Brain microvascular endothelial cell (primary cell): ENCODE measurements at regions not wholly inside any gene's neighbourhood (a gene's known extent, or its start where the extent isn't known, plus 50 kb on each side); places are given as distances from the start of the nearest gene placed in this dataset.

Experiments
- DNase-seq: peaks from one replicate; pipeline ENCODE4 v3.0.0-alpha.2; 2020
- H3K27ac ChIP-seq: fragments of 250-450 bp; sonication (Bioruptor Pico); 2 replicates; pipeline ENCODE4 v1.5.1; 2020; ENCODE audit warnings: mild to moderate bottlenecking, moderate library complexity
- H3K27me3 ChIP-seq: fragments of 250-450 bp; sonication (Bioruptor Pico); replicated peaks from 2 replicates; pipeline ENCODE4 v1.5.1; 2020; ENCODE audit warnings: mild to moderate bottlenecking
- H3K36me3 ChIP-seq: fragments of 250-450 bp; sonication (Bioruptor Pico); replicated peaks from 2 replicates; pipeline ENCODE4 v1.5.1; 2020; ENCODE audit warnings: mild to moderate bottlenecking
- H3K4me3 ChIP-seq: 2 replicates; pipeline ENCODE4 v1.5.1; 2011; ENCODE audit warnings: low read depth, mild to moderate bottlenecking, control low read depth, low read length, moderate library complexity
- in situ Hi-C: cut with HindIII; loops from 2 replicates; pipeline ENCODE4 v1.10.0; 2017; ENCODE audit warnings: low sequenced_read_pairs, low pct_ligation_motif_present
- TF ChIP-seq, protein P1 (sequence below): IDR thresholded peaks from 2 replicates; pipeline ENCODE4 v1.5.1; 2011; ENCODE audit warnings: low read depth, mild to moderate bottlenecking, moderate library complexity, low read length, control low read depth, inconsistent platforms; ENCODE audit errors: missing control alignments

DNA sequence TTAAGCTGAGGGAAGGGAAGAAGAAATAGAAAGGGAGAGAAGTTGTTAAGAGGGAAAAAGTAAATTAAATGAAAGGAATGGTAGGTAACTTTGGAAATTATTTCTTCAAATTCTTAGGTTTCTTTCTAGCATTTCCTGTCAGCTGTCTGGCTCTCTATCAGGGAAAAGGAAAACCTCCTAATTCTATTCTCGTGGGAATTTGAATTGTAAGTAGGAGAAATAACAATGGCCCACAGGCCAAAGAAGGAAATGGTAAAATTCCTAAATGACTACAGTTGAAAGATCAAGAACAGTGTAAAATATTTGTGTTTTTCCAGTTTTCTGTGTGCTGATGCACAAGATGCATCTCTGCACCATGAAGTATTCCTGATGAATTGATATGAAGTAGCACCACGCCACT, 173.0 kb downstream of the IBTK start:
- in situ Hi-C loops: no loop called here
- no peaks in the 10 kb centered on the region for H3K36me3 ChIP-seq
- DNase-seq: no peak
- TF ChIP-seq, protein P1, sequence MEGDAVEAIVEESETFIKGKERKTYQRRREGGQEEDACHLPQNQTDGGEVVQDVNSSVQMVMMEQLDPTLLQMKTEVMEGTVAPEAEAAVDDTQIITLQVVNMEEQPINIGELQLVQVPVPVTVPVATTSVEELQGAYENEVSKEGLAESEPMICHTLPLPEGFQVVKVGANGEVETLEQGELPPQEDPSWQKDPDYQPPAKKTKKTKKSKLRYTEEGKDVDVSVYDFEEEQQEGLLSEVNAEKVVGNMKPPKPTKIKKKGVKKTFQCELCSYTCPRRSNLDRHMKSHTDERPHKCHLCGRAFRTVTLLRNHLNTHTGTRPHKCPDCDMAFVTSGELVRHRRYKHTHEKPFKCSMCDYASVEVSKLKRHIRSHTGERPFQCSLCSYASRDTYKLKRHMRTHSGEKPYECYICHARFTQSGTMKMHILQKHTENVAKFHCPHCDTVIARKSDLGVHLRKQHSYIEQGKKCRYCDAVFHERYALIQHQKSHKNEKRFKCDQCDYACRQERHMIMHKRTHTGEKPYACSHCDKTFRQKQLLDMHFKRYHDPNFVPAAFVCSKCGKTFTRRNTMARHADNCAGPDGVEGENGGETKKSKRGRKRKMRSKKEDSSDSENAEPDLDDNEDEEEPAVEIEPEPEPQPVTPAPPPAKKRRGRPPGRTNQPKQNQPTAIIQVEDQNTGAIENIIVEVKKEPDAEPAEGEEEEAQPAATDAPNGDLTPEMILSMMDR: no peak
- H3K27ac ChIP-seq: no peak overlapping the region
- H3K4me3 ChIP-seq: no peak overlapping the region
- H3K27me3 ChIP-seq: no peaks in the 10 kb centered on the region

DNA sequence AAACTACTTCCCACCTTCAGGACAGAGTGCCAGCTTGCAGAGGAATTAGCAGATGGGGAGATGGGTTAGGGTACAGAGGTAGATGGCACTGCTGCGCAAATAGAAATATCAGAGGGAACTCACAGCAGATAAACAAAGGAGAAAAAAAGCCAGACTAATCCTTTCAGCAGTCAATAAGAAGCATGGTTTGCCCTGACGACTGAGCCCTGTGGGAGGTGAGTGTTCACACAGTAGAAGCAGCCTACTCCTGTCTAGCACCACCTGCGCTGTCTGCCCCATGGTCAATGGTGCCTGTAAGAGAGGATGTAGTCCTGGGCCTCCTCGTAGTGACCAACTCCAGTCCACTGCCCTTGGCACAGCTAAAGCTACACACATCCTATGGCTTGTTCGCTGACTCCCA, 174.1 kb downstream of the IBTK start:
- TF ChIP-seq, protein P1: no peak
- no peaks in the 10 kb centered on the region for H3K27me3 ChIP-seq
- H3K36me3 ChIP-seq: no peaks in the 10 kb centered on the region
- H3K27ac ChIP-seq: no peak overlapping the region
- in situ Hi-C loops: no loop called here
- no peak overlapping the region for H3K4me3 ChIP-seq
- no peak for DNase-seq

DNA sequence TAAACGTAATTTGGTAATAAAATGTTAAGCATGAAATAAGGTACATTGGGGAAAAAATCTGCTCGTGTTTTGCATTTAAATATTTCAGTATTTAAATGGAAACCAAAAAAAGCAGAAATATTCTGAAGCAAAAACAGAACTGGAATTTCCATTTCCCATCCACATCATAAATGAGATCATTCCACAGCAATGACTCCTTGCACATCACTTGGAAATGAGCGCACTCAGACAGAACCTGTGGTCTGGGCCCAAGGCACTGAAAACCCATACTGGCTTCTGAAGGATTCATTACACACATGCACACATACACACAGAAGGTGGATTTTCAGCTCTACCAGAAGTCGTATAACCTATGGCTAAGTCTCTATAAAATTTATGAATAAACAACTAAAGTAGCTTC, 174.8 kb downstream of the IBTK start:
- H3K36me3 ChIP-seq: no peaks in the 10 kb centered on the region
- TF ChIP-seq, protein P1: no peak
- H3K4me3 ChIP-seq: no peak overlapping the region
- no peaks in the 10 kb centered on the region for H3K27me3 ChIP-seq
- in situ Hi-C loops: no loop called here
- peak overlapping the region; percentile 30 for H3K27ac ChIP-seq
- peak; percentile 82 for DNase-seq

DNA sequence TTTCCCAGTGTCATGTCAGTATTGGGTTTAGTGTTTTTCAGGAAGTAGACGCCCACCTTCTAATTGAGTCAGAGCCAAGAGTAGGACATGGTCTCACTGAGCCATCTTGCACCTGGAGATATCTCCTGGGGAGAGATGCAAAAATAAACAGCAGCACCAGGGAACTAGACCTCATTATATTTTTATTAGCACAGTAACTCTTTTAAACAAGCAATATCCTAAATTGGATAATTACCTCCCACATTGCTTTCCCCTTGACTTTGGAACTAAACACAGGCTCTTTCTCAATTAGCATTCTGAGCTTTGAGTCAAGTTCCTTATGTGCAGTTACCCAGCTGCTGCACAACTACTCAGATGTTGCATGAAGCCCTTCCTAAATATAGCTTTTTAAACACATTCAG, 175.4 kb downstream of the IBTK start:
- no peaks in the 10 kb centered on the region for H3K27me3 ChIP-seq
- no peak overlapping the region for H3K4me3 ChIP-seq
- H3K36me3 ChIP-seq: no peaks in the 10 kb centered on the region
- TF ChIP-seq, protein P1: no peak
- H3K27ac ChIP-seq: peak overlapping the region; percentile 30
- DNase-seq: peak; percentile 17
- in situ Hi-C loops: no loop called here

DNA sequence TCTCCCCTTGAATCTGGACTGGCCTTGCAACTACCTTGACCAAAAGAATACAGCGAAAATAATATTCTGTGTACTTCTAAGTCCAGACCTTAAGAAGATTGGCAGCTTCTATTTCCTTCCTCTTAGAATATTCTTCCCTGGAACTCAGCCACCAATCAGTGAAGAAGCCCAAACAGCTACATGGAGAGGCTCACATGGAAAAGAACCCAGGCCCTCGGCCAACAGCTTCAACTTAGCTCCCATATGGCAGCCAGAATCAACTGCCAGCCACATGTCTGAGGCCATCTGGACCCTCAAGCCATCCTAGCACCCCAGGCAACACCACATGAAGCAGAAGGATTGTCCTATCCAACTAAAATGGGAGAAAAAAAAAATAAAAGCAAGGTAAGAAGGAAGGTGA, 178.8 kb downstream of the IBTK start:
- Histone ChIP-seq H3K4me3 (no peak overlapping the region), H3K27ac (no peak overlapping the region), H3K36me3 (no peaks in the 10 kb centered on the region), H3K27me3 (no peaks in the 10 kb centered on the region)
- in situ Hi-C loops: no loop called here
- TF ChIP-seq, protein P1: no peak
- no peak for DNase-seq

DNA sequence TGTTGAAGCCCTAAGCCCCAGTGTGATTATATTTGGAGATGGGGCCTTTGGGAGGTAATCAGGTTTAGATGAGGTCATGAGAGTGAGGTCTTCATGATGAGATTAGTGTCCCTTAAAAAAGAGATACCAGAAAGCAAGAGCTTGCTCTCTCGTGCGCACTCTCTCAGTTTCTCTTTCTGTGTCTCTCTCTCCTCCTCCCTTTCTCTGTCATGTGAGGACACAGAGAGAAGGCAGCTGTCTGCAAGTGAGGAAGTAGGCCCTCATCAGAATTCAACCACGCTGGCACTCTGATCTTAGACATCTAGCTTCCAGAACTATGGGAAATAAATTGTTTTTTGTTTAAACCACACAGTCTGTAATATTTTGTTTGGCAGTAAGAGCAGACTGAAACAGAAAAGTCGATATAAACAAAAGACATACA, 180.5 kb downstream of the IBTK start:
- Histone ChIP-seq H3K27me3 (no peaks in the 10 kb centered on the region), H3K4me3 (no peak overlapping the region), H3K27ac (no peak overlapping the region), H3K36me3 (no peaks in the 10 kb centered on the region)
- in situ Hi-C loops: no loop called here
- no peak for DNase-seq
- TF ChIP-seq, protein P1: no peak
